ENCODE measurements at regions not wholly inside any gene's neighbourhood (a gene's known extent, or its start where the extent isn't known, plus 50 kb on each side); places are given as distances from the start of the nearest gene placed in this dataset.
"Not testable (repeated sequence)": the region's sequence is repeated elsewhere in the genome, so short reads cannot be mapped to it uniquely, and the experiment has no call there.

DNA sequence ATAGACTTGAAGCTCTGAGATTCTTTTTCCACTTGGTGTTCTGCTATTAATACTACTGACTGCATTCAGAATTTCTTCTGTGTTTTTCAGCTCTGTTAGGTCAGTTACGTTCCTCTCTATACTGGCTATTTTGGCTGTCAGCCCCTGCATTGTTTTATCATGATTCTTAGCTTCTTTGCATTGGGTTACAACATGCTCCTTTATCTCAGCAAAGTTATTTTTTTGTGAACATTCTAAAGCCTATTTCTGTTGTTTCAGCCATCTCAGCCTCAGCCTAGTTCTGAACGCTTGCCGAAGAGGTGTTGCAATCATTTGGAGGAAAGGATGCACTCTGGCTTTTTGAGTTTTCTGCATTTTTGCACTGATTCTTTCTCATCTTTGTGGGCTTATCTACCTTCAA, 201.5 kb upstream of the GNAI1 start:
- TF ChIP-seq, protein P1, sequence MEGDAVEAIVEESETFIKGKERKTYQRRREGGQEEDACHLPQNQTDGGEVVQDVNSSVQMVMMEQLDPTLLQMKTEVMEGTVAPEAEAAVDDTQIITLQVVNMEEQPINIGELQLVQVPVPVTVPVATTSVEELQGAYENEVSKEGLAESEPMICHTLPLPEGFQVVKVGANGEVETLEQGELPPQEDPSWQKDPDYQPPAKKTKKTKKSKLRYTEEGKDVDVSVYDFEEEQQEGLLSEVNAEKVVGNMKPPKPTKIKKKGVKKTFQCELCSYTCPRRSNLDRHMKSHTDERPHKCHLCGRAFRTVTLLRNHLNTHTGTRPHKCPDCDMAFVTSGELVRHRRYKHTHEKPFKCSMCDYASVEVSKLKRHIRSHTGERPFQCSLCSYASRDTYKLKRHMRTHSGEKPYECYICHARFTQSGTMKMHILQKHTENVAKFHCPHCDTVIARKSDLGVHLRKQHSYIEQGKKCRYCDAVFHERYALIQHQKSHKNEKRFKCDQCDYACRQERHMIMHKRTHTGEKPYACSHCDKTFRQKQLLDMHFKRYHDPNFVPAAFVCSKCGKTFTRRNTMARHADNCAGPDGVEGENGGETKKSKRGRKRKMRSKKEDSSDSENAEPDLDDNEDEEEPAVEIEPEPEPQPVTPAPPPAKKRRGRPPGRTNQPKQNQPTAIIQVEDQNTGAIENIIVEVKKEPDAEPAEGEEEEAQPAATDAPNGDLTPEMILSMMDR (IDR thresholded peaks at IDR 0.05; ENCODE audit: insufficient read depth, low read depth, low read length, missing control alignments), result no peak
- no peak overlapping the region for H3K4me3 ChIP-seq (ENCODE audit: low read depth, low read length)
- no peak for DNase-seq (ENCODE audit: low read depth)

DNA sequence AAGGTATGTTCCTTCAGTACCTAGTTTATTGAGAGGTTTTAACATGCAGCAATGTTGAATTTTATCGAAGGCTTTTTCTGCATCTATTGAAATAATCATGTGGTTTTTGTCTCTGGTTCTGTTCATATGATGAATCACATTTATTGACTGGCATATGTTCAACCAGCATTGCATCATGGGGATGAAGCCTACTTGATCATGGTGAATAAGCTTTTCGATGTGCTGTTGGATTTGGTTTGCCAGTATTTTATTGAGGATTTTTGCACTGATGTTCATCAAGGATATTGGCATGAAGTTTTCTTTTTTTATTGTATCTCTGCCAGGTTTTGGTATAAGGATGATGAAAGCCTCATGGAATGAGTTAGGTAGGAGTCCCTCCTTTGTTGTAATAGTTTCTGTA, 204.0 kb upstream of the GNAI1 start:
- TF ChIP-seq, protein P1 (IDR thresholded peaks at IDR 0.05; ENCODE audit: insufficient read depth, low read depth, low read length, missing control alignments), result no peak
- no peak for DNase-seq (ENCODE audit: low read depth)
- H3K4me3 ChIP-seq (ENCODE audit: low read depth, low read length), result no peak overlapping the region

DNA sequence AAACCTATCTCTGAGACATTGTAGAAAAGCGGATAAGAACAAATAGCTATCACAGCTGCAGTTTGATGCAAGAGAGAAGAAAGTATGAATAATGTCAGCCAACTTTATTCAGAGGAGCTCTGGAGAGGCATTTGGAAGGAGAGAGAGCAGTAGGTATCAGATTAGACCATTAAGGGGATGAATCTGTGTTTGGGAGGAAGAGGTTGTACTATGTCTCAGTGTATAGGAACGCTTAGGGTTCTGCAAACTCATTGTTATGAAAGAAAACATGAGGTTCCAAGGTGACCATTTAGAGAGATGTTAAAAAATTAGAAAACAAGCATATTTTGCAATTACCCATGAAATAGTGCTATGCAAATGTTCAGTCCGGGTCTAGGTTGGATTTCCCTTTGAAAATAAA, 207.5 kb upstream of the GNAI1 start:
- TF ChIP-seq, protein P1 (IDR thresholded peaks at IDR 0.05; ENCODE audit: insufficient read depth, low read depth, low read length, missing control alignments), result no peak
- no peak overlapping the region for H3K4me3 ChIP-seq (ENCODE audit: low read depth, low read length)
- DNase-seq (ENCODE audit: low read depth), result no peak

DNA sequence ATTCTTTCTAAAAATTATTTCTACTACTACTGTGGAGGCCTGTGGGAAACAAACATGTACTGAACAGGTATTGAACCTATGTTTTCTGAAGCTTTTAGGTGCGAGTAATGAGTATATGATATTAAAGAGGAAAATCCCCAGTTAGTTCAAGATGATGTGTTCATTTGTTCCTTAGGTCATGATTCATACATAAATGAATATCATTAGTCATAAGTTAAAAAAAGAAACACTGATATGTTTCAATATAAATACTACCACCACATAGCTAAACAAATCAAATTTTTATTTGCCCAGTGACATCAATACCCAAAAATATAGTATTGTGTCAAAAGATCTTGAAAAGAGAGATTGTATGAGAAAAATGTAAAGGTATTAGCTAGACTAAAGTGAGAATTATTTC, 210.7 kb upstream of the GNAI1 start:
- H3K4me3 ChIP-seq (ENCODE audit: low read depth, low read length), result no peak overlapping the region
- TF ChIP-seq, protein P1 (IDR thresholded peaks at IDR 0.05; ENCODE audit: insufficient read depth, low read depth, low read length, missing control alignments), result no peak
- DNase-seq (ENCODE audit: low read depth), result no peak

DNA sequence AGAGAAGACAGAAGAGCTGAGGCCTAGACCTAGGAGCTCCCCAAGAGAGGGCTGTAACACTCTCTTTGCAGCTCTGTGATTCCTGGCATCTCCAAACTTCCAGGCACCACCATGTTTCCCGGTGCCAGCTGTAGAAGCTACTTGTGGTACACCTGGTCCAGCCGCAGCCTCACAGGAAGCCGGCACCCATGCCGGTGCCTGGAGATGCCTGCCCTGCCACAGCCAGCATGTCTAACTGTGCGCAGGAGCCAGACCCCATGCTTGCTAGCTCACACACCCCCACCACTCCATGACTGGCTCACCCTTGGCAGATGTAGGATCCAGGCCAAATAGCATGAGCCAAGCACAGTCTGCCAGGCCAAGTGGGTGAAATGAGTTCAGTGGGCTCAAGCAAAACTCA, 211.7 kb upstream of the GNAI1 start:
- no peak overlapping the region for H3K4me3 ChIP-seq (ENCODE audit: low read depth, low read length)
- TF ChIP-seq, protein P1 (IDR thresholded peaks at IDR 0.05; ENCODE audit: insufficient read depth, low read depth, low read length, missing control alignments), result no peak

DNA sequence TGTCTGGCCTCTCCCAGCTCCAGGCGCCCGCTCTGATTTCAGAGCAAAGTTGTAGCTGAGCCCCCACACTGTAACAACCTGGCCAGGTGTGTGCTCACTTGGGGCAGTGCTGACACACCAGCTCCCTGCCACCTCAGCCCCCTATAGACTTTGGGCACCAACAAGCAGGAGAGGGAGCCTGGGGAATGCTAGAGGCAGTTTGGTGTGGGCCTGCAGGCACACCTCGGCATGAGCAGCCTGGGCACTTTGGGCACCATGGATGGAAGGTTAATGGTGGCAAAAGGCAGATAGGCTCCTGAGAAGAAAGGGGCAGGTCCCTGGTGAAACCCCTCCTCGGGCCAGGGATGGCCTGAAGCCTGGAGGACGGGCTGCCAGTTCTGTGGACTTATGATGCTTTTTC, 212.7 kb upstream of the GNAI1 start:
- no peak for DNase-seq (ENCODE audit: low read depth)
- no peak overlapping the region for H3K4me3 ChIP-seq (ENCODE audit: low read depth, low read length)
- TF ChIP-seq, protein P1 (IDR thresholded peaks at IDR 0.05; ENCODE audit: insufficient read depth, low read depth, low read length, missing control alignments), result no peak

More for the DNA sequence above, 211.7 kb upstream of the GNAI1 start:
- DNase-seq (ENCODE audit: low read depth), result no peak

DNA sequence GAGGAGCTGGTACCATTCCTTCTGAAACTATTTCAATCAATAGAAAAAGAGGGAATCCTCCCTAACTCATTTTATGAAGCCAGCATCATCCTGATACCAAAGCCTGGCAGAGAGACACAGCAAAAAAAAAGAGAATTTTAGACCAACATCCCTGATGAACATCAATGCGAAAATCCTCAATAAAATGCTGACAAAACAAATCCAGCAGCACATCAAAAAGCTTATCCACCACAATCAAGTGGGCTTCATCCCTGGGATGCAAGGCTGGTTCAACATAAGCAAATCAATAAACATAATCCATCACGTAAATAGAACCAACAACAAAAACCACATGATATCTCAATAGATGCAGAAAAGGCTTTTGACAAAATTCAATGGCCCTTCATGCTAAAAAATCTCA, 216.0 kb upstream of the GNAI1 start:
- not testable (repeated sequence) for DNase-seq (ENCODE audit: low read depth)

DNA sequence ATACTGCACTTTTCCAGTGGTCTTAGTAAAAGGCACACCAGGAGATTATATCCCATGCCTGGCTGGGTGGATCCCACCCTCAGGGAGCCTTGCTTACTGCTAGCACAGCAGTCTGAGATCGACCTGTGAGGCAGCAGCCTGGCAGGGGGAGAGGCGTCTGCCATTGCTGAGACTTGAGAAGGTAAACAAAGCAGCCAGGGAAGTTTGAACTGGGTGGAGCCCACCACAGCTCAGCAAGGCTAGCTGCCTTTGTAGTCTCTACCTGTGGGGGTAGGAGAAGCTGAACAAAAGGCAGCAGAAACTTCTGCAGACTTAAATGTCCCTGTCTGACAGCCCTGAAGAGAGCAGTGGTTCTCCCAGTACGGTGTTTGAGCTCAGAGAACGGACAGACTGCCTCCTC, 219.3 kb upstream of the GNAI1 start:
- DNase-seq (ENCODE audit: low read depth), result not testable (repeated sequence)

More for the DNA sequence above, 216.0 kb upstream of the GNAI1 start:
- not testable (repeated sequence) for H3K4me3 ChIP-seq (ENCODE audit: low read depth, low read length)

More for the DNA sequence above, 219.3 kb upstream of the GNAI1 start:
- H3K4me3 ChIP-seq (ENCODE audit: low read depth, low read length), result not testable (repeated sequence)

All from GM12865 (cell line).